ENCODE measurements at regions not wholly inside any gene's neighbourhood (a gene's known extent, or its start where the extent isn't known, plus 50 kb on each side); places are given as distances from the start of the nearest gene placed in this dataset.
A peak's percentile ranks its signal among the peaks of the same experiment; 100 is the strongest.

- Histone ChIP-seq H3K27me3 (no peaks in the 10 kb centered on the region), H3K36me3 (no peaks in the 10 kb centered on the region), H3K27ac (no peak overlapping the region), H3K9me3 (no peaks in the 10 kb centered on the region), H3K4me3 (no peak overlapping the region), H3K4me1 (no peaks in the 10 kb centered on the region), H3K9ac (ENCODE audit: low read depth in 2 of 2, low read length in 2 of 2) (no peak overlapping the region)
- intact Hi-C loops (cut with DNase I), result no loop called here
- TF ChIP-seq, protein P1, sequence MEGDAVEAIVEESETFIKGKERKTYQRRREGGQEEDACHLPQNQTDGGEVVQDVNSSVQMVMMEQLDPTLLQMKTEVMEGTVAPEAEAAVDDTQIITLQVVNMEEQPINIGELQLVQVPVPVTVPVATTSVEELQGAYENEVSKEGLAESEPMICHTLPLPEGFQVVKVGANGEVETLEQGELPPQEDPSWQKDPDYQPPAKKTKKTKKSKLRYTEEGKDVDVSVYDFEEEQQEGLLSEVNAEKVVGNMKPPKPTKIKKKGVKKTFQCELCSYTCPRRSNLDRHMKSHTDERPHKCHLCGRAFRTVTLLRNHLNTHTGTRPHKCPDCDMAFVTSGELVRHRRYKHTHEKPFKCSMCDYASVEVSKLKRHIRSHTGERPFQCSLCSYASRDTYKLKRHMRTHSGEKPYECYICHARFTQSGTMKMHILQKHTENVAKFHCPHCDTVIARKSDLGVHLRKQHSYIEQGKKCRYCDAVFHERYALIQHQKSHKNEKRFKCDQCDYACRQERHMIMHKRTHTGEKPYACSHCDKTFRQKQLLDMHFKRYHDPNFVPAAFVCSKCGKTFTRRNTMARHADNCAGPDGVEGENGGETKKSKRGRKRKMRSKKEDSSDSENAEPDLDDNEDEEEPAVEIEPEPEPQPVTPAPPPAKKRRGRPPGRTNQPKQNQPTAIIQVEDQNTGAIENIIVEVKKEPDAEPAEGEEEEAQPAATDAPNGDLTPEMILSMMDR (IDR thresholded peaks at IDR 0.05), result no peak
- no peak for DNase-seq
Measured at GRCh38 chr3:187906920-187907319, 161.7 kb upstream of the BCL6 start.

DNA sequence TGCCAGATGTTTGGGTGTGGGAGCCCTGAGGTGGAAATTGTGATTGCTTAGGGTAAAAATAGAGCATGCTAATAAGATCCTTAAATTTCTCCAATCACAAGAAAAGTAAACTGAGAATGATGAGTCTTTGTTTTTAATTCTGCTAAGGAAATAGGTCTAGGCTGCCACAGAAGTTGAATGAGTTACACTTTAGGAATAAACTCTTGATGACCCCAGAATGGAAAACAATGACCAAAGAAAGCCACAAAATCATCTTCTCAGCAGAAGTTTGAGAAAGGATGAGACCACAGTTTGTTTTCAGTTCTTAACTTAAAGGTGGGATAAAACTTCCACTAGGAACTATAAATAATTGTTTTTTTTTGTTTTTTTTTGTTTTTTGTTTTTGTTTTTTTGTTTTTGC is 164.6 kb upstream of the BCL6 start:
- TF ChIP-seq, protein P1 (IDR thresholded peaks at IDR 0.05), result no peak
- Histone ChIP-seq H3K36me3 (no peaks in the 10 kb centered on the region), H3K9me3 (no peaks in the 10 kb centered on the region), H3K27ac (no peak overlapping the region), H3K4me3 (no peak overlapping the region), H3K27me3 (no peaks in the 10 kb centered on the region), H3K9ac (ENCODE audit: low read depth in 2 of 2, low read length in 2 of 2) (no peak overlapping the region), H3K4me1 (no peaks in the 10 kb centered on the region)
- DNase-seq, result no peak
- intact Hi-C loops (cut with DNase I), result no loop called here

DNA sequence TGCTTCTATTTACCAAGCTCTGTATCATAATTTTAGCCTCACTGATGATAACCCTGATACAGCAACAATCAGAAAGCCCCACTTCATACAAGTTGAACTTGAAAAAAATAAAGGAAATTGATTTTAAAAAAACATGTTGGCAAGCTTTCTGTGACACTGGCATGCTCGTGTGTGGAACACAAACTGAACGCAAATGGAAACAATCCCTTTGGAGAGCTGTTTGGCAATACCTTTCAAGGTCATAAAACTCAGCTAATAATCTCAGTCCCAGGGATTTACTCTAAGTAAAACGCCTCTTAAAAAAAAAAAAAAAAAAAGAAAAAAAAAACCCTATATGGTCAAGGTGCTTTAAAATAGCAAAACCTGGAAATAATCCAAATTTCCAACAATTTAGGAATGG is 166.7 kb upstream of the BCL6 start:
- no peaks in the 10 kb centered on the region for H3K4me1 ChIP-seq
- no peaks in the 10 kb centered on the region for H3K27me3 ChIP-seq
- no peaks in the 10 kb centered on the region for H3K36me3 ChIP-seq
- intact Hi-C loops (cut with DNase I), result no loop called here
- DNase-seq, result no peak
- H3K9ac ChIP-seq (ENCODE audit: low read depth in 2 of 2, low read length in 2 of 2), result no peak overlapping the region
- TF ChIP-seq, protein P1 (IDR thresholded peaks at IDR 0.05), result no peak
- H3K9me3 ChIP-seq, result no peaks in the 10 kb centered on the region
- no peak overlapping the region for H3K27ac ChIP-seq
- no peak overlapping the region for H3K4me3 ChIP-seq

GRCh38 chr3:187913617-187914033 is 168.4 kb upstream of the BCL6 start:
- Histone ChIP-seq H3K4me3 (no peak overlapping the region), H3K27ac (no peak overlapping the region), H3K27me3 (no peaks in the 10 kb centered on the region), H3K4me1 (no peaks in the 10 kb centered on the region), H3K9ac (ENCODE audit: low read depth in 2 of 2, low read length in 2 of 2) (no peak overlapping the region), H3K9me3 (no peaks in the 10 kb centered on the region), H3K36me3 (no peaks in the 10 kb centered on the region)
- intact Hi-C loops (cut with DNase I), result no loop called here
- peak; percentile 27 for DNase-seq
- TF ChIP-seq, protein P1 (IDR thresholded peaks at IDR 0.05), result no peak

DNA sequence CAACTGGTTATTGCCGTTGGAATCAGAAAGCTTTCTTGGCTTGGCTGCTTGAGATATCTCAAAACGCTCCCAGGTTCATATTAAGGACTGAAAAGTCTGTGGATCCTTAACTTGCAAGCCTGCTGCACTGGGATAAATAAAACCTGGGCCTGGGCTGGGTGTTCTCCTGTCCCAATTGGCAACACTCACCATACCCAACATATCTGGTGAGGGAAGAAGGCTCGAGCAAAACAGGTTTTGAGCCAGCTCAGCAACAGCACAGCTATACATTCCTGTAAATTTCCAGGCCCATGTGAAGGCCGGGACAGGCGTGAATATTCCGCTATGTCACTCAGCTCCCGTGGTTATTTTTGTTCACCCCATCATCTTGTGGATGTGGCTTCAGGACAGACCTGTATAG is 169.0 kb upstream of the BCL6 start:
- DNase-seq, result no peak
- H3K36me3 ChIP-seq, result no peaks in the 10 kb centered on the region
- intact Hi-C loops (cut with DNase I), result no loop called here
- no peak overlapping the region for H3K9ac ChIP-seq (ENCODE audit: low read depth in 2 of 2, low read length in 2 of 2)
- H3K27me3 ChIP-seq, result no peaks in the 10 kb centered on the region
- H3K4me1 ChIP-seq, result no peaks in the 10 kb centered on the region
- no peak overlapping the region for H3K27ac ChIP-seq
- H3K4me3 ChIP-seq, result no peak overlapping the region
- TF ChIP-seq, protein P1 (IDR thresholded peaks at IDR 0.05), result no peak
- no peaks in the 10 kb centered on the region for H3K9me3 ChIP-seq

DNA sequence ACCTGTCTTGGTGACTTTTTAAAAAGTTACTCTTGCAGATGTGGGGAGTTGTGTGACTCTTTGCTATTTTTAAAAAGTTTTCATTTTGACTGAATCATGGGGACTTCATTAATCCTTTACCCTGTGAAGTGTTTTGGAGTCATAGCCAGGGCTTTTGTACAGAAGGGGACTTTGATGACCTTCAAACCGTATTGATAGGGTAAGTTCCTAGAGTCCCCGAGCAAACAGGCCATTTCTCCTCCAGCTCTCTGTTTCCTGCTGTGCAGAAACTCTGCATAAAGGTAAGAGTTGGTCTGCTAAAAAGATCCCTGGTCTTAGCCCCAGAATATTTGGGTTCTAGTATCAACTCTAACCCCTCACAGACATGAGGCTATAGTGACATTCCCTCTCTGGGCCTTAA is 170.8 kb upstream of the BCL6 start:
- Histone ChIP-seq H3K4me1 (no peaks in the 10 kb centered on the region), H3K27me3 (no peaks in the 10 kb centered on the region), H3K27ac (no peak overlapping the region), H3K9ac (ENCODE audit: low read depth in 2 of 2, low read length in 2 of 2) (no peak overlapping the region), H3K4me3 (no peak overlapping the region), H3K36me3 (no peaks in the 10 kb centered on the region), H3K9me3 (no peaks in the 10 kb centered on the region)
- DNase-seq, result no peak
- TF ChIP-seq, protein P1 (IDR thresholded peaks at IDR 0.05), result no peak
- intact Hi-C loops (cut with DNase I), result no loop called here

All from colonic mucosa (tissue), 4 donors.